Caco-2 (cell line): ENCODE measurements at regions not wholly inside any gene's neighbourhood (a gene's known extent, or its start where the extent isn't known, plus 50 kb on each side); places are given as distances from the start of the nearest gene placed in this dataset.
"Not testable (repeated sequence)": the region's sequence is repeated elsewhere in the genome, so short reads cannot be mapped to it uniquely, and the experiment has no call there.

ENCODE experiments used
- BruUV-seq: library from RNA; stranded (reverse); fragments of 400-500 nt; replicated peaks from 2 replicates; lab custom pipeline; 2021; lab: Mats Ljungman, UMichigan
- CTCF ChIA-PET: fragments of 300-600 bp; sonication (Branson Sonifier 250); formaldehyde crosslinking; loops from one replicate; lab custom pipeline; 2022; ENCODE audit warnings: antibody characterized with exemption; lab: Charles Lee
- POLR2A ChIA-PET: fragments of 300-600 bp; sonication (Branson Sonifier 250); formaldehyde crosslinking; loops from one replicate; lab custom pipeline; 2022; ENCODE audit warnings: antibody characterized with exemption; lab: Charles Lee
- DNase-seq, 2 experiments: peaks; one replicate each; pipeline versions ENCODE4 v3.0.0 to v3.0.0-alpha.2; 2020 to 2022
- H3K27me3 ChIP-seq: replicated peaks from 2 replicates; pipeline ENCODE4 v1.6.0; 2011; ENCODE audit warnings: low read length; ENCODE audit not compliant: control insufficient read depth, insufficient read depth
- H3K36me3 ChIP-seq: 2 replicates; pipeline ENCODE4 v1.5.1; 2011; ENCODE audit warnings: low read length; ENCODE audit not compliant: control insufficient read depth, insufficient read depth
- H3K4me1 ChIP-seq: fragments of 250-450 bp; sonication (Bioruptor Pico); 2 replicates; pipeline ENCODE4 v1.5.1; 2020; ENCODE audit warnings: mild to moderate bottlenecking
- H3K4me3 ChIP-seq: 2 replicates; pipeline ENCODE4 v1.5.1; 2011; ENCODE audit warnings: low read depth, mild to moderate bottlenecking, control low read depth, low read length
- H3K9me3 ChIP-seq: fragments of 250-450 bp; sonication (Bioruptor Pico); 2 replicates; pipeline ENCODE4 v1.5.1; 2020; ENCODE audit warnings: mild to moderate bottlenecking, moderate library complexity
- H3K27ac Mint-ChIP-seq: one replicate; pipeline ENCODE4 v1.8.0; 2022; ENCODE audit warnings: mixed read lengths; ENCODE audit not compliant: unreplicated experiment
- H3K27me3 Mint-ChIP-seq: one replicate; pipeline ENCODE4 v1.8.0; 2022; ENCODE audit warnings: mixed read lengths; ENCODE audit not compliant: insufficient read depth, unreplicated experiment
- H3K36me3 Mint-ChIP-seq: one replicate; pipeline ENCODE4 v1.8.0; 2022; ENCODE audit warnings: mild to moderate bottlenecking, mixed read lengths; ENCODE audit not compliant: insufficient read depth, unreplicated experiment
- H3K4me1 Mint-ChIP-seq: one replicate; pipeline ENCODE4 v1.8.0; 2022; ENCODE audit warnings: low read depth, mixed read lengths; ENCODE audit not compliant: unreplicated experiment
- H3K4me3 Mint-ChIP-seq: one replicate; pipeline ENCODE4 v1.8.0; 2022; ENCODE audit warnings: mild to moderate bottlenecking, moderate library complexity, mixed read lengths; ENCODE audit not compliant: unreplicated experiment
- H3K9me3 Mint-ChIP-seq: one replicate; pipeline ENCODE4 v1.8.0; 2022; ENCODE audit warnings: mixed read lengths; ENCODE audit not compliant: unreplicated experiment
- CTCF ChIP-seq, 2 experiments: fragments of 200-600 bp in 1 of 2; IDR thresholded peaks; 1 replicate in 1 of 2; 2 replicates in 1 of 2; pipeline versions ENCODE4 v1.5.1 to v1.8.0; 2011 to 2022; ENCODE audit warnings: antibody characterized with exemption in 1 of 2, control low read depth in 1 of 2, inconsistent platforms in 1 of 2, low read depth in 1 of 2, low read length in 1 of 2, mild to moderate bottlenecking in 1 of 2, moderate library complexity in 1 of 2; ENCODE audit not compliant: insufficient read depth in 1 of 2, severe bottlenecking in 1 of 2, unreplicated experiment in 1 of 2
- intact Hi-C: fragments of 100-400 bp; cut with micrococcal nuclease; formaldehyde crosslinking; loops from one replicate; pipeline ENCODE4 v1.10.0; 2022; ENCODE audit not compliant: unreplicated experiment

GRCh38 chr10:30701451-30702173 is 72.1 kb upstream of the LYZL2 start:
- Histone ChIP-seq H3K4me1 (no peaks in the 10 kb centered on the region), H3K36me3 (no peaks in the 10 kb centered on the region), H3K9me3 (no peaks in the 10 kb centered on the region; the same call in 1 of the 2 replicates), H3K4me3 (no peak overlapping the region), H3K27me3 (no peaks in the 10 kb centered on the region; the same call in 1 of the 2 replicates)
- Mint-ChIP-seq H3K4me3 (no peak overlapping the region), H3K4me1 (peaks cover 5% of the 10 kb centered on the region), H3K27ac (no peak overlapping the region), H3K36me3 (no peaks in the 10 kb centered on the region), H3K27me3 (peaks cover 28% of the 10 kb centered on the region), H3K9me3 (no peaks in the 10 kb centered on the region)
- POLR2A ChIA-PET: no interaction called here
- no TSS peak for BruUV-seq
- intact Hi-C loops: no loop called here
- peak in 1 of 2 experiments; percentile 20 for DNase-seq
- TF ChIP-seq CTCF (IDR thresholded peaks at IDR 0.05; ENCODE audit: insufficient read depth in 1 of 2, low read depth in 1 of 2, low read length in 1 of 2, severe bottlenecking in 1 of 2, unreplicated experiment in 1 of 2): no peak
- CTCF ChIA-PET: interaction anchor here (1.3 kb wide), 1 partner anchor 14 kb away, joined by 4 read pairs; no protein-coding TSS in a partner anchor

- intact Hi-C loops: no loop called here
- Histone ChIP-seq H3K4me1 (no peaks in the 10 kb centered on the region), H3K27me3 (no peaks in the 10 kb centered on the region; the same call in 1 of the 2 replicates), H3K9me3 (no peaks in the 10 kb centered on the region; the same call in 1 of the 2 replicates), H3K4me3 (no peak overlapping the region), H3K36me3 (no peaks in the 10 kb centered on the region)
- Mint-ChIP-seq H3K27me3 (peaks cover 21% of the 10 kb centered on the region), H3K27ac (no peak overlapping the region), H3K9me3 (peaks cover 5% of the 10 kb centered on the region), H3K4me3 (no peak overlapping the region), H3K4me1 (no peaks in the 10 kb centered on the region), H3K36me3 (no peaks in the 10 kb centered on the region)
- no TSS peak for BruUV-seq
- POLR2A ChIA-PET: no interaction called here
- CTCF ChIA-PET: interaction anchor here (0.9 kb wide), 1 partner anchor 28 kb away, joined by 5 read pairs; no protein-coding TSS in a partner anchor
- no peak for DNase-seq
- TF ChIP-seq CTCF (IDR thresholded peaks at IDR 0.05; ENCODE audit: insufficient read depth in 1 of 2, low read depth in 1 of 2, low read length in 1 of 2, severe bottlenecking in 1 of 2, unreplicated experiment in 1 of 2): no peak
Observed at GRCh38 chr10:30697806-30698205, 68.3 kb upstream of the LYZL2 start.

GRCh38 chr10:30697221-30697620 is 67.7 kb upstream of the LYZL2 start:
- H3K36me3 Mint-ChIP-seq, H3K4me1 ChIP-seq, BruUV-seq, H3K4me1 Mint-ChIP-seq, H3K4me3 Mint-ChIP-seq, H3K36me3 ChIP-seq, H3K27me3 ChIP-seq, intact Hi-C loops, H3K9me3 ChIP-seq, H3K4me3 ChIP-seq, POLR2A ChIA-PET, H3K27ac Mint-ChIP-seq, DNase-seq: not testable (repeated sequence)
- Mint-ChIP-seq H3K9me3 (peaks cover 10% of the 10 kb centered on the region), H3K27me3 (peaks cover 22% of the 10 kb centered on the region)
- CTCF ChIA-PET: interaction anchor here (0.9 kb wide), 1 partner anchor 27 kb away, joined by 5 read pairs; no protein-coding TSS in a partner anchor
